HG03135 (cell line): ENCODE measurements at regions not wholly inside any gene's neighbourhood (a gene's known extent, or its start where the extent isn't known, plus 50 kb on each side); places are given as distances from the start of the nearest gene placed in this dataset.

Source experiments
- ATAC-seq: cut with Tn5 transposase; IDR thresholded peaks from one replicate; pipeline ENCODE4 v1.9.1; 2021; ENCODE audit warnings: mild to moderate bottlenecking, moderate library complexity; ENCODE audit not compliant: unreplicated experiment

GRCh38 chrX:9147726-9148125 is 113.8 kb upstream of the FAM9B start:
- no peak for ATAC-seq

- no peak for ATAC-seq
Measured at GRCh38 chrX:9148615-9149399, 114.9 kb upstream of the FAM9B start.

DNA sequence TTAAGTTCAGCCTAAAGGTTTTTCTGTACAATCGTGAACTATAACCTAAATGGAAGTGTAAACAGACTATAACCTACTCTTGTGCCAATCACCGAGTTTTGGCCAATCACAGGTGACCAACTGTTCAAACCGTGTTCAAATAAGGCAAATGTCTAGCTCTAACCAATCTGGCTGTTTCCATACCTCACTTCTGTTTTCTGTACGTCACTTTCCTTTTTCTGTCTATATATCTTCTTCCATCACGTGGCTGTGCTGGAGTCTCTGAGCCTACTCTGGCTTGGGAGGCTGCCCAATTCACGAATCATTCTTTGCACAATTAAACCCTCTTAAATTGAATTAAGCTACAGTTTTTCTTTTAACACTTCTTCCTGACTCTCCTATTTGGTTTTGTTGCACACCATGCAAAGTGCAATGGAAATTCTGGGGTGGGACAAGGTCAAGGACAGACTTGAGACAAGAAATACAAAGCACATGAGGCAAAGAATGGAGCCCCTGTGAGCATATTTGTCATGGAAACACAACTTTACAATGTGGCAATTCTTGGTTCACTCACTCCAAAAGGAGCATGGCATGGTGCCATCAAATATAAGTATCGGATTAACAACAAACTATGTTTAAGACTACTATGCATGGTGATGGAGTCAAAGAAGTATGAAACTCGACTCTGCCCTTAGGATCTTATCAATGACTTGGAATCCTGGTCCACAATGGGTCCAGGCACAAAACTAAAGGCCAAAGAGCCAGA is 115.7 kb upstream of the FAM9B start:
- no peak for ATAC-seq

DNA sequence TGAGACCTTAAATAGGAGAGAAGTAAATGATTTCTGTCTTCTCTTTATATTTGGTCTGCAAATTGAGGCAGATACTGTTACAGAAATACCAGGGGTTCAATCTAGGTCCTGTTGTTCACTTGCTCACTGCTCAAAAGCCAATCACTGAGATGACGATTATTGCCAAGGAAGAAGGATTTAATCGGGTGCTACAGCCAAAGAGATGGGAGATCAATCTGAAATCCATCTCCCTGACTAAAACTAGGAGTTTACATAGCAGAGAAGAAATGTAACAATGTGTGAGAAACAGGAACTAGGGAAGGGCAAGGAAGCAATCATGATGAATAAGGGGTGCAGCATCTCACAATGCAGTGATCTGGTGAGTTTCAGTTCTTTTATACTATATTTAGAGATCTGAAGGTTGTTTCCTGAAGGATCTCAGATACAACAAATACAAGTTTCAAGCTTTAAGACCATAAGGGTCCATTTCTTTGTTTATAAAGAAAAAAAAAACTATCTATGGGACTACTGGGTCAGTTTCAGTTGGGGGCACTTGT is 117.9 kb upstream of the FAM9B start:
- ATAC-seq, result no peak

DNA sequence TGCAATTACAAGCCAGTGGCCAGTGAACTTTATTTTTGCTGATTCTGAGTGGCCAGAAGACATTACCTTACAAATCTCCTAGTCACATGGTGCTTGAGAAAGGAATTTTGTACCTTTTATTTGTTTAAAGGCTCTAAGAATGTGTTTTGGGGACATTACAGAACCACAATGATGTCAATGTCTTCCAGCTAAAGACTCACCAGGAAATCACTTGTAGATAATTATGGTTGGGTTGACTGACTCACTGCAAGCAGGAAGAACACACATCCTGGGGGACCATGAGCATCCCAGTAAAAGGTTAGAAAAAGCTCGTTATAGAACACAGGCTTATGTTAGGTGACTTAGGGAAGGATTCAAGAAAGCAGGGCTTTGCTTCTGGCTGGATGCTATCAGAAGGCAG is 119.4 kb upstream of the FAM9B start:
- no peak for ATAC-seq

GRCh38 chrX:9158611-9159010 is 124.7 kb upstream of the FAM9B start:
- ATAC-seq, result no peak

DNA sequence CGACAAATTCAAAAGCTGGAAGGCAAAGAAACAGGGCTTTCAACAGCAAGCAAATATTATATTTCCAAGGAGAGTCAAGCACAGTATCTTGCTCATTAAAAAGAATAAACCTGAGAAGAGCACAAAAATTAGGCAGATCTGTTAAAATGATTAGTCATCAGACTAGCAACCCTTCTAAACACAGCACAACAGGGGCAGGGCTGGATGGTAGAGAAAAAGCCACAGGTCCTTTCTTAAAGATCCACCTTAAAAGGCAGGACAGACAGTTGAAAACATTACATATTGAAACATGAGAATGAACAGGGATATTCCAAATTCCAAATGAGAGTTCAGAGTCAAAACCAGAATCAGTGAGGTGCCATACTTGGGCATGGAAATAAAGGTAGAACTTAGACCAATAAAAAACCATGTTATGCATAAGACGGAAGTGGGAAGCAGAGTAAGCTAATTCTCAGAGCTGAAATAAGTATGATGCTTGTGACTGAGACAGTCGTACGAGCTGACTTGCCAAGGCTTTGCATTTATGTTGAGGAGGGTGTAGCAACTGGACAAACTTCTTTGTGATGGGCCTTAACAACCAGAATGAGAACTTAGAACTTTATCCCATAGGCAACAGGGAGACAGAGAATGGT is 126.9 kb upstream of the FAM9B start:
- ATAC-seq, result no peak

GRCh38 chrX:9162698-9163097 is 128.8 kb upstream of the FAM9B start:
- ATAC-seq, result no peak

DNA sequence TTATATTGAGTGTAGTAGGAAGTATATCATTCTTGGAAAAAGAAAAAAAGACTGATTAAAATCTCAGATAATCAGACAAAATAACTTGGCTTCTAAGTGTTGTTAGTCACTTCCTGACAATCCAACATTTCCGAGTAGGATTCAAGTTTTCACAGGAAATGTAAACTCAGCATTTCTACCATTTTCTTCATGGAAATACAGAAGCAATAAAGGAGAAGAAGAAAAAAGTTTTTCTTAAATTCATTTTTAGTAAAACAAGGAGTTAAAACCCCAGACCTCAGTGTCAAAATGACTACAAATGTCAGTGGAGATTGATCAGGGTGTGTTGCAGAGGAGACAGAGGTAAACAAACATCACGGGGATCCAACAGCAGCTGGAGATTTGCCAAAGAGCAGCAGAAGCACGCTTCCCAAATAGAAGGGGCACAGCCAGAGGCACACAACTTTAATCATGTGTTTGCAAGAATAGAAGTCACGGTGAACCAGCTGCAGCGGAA is 129.3 kb upstream of the FAM9B start:
- ATAC-seq, result no peak

DNA sequence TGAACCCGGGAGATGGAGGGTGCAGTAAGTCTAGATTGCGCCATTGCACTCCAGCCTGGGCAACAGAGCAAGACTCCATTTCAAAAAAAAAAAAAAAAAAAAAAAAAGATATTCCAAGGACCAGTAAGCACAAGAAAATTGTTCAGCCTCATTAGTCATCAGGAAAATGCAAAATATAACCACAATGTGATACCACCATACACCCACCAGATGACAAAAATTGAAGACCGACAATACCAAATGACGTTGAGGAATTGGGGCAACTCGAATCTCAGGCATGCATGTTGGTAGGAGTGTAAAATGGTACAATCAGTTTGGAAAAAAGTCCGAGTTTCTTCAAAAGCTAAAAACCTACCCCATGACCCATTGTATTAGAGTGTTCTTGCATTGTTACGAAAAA is 130.2 kb upstream of the FAM9B start:
- ATAC-seq, result no peak

DNA sequence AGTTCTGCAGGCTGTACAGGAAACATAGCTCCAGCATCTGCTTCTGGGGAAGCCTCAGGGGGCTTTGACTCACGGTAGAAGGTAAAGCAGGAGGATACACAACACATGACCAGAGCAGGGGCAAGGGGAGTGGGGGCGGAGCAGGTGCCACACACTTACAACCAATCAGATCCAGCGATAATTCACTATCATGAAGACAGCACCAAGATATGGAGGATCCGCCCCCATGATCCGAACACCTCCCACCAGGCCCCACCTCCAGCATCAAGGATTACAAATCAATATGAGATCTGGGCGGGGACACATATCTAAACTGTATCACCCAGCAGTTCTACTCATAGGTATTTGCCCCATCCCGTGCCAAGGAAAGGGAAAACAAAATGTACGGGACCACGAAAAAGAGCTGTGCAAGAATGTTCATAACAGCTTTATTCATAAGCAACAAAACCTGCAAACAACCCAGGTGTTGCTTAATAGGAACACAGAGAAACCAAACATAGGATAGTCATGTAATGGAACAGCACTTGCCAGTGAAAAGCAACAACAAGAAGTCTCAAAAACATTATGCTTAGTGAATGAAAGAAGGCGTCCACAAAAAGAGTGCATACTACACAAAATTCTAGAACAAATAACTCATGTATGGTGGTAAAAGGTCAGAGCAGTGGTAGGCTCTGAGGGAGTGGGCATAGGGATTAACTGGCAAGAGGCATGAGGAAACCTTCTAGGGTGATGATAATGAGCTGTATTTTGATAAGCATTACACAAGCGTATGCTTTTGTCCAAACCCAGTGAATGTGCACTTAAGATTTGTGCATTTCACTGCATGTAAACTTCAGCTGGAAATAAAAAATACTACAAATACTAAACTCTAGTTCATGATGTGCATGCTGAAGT is 130.9 kb upstream of the FAM9B start:
- ATAC-seq, result no peak

DNA sequence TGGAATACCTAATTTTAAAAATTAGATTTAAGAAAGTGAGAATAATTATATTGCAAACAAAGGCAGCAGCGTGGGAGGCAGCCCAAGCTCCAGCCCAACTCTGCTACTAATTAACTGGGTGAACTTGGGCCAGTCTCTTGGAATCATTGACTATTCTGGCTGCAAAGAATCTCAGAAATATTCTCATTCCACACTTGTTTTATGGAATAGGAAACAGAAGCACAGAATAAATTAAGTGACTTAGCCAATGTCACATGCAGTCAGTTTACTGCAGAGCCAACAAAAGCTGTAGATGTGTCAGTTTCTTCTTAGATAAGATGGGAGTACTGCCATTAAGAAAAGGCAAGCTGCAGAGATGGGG is 132.6 kb upstream of the FAM9B start:
- ATAC-seq, result no peak

DNA sequence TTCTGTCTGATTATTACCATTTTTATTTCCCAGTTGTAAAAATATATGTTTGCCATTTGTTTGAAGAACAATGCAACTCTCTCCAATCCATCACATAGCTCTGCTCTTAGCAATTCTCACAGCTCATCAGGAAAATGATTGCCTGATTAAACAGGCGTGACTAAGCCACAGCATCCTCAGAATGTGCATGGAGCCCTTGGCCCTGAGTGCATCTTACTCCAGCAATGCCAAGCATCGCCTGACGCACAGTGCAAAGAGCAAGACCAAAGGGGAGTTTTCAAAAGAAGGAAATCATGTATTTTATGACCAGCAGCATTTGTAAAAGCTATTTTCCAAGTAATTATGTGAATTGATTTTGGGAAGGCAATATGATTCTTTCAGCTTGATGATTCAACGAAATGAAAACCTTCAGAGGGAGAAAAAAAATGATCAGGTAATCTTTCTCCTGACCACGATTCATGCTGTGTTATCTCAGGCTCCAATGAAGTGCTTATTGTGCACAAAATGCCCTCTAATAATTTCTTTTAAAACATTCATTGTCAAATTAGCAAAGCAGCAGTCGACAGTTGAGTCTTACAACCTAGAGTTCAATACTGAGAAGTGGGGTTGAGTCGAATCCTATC is 138.0 kb upstream of the FAM9B start:
- ATAC-seq, result no peak

DNA sequence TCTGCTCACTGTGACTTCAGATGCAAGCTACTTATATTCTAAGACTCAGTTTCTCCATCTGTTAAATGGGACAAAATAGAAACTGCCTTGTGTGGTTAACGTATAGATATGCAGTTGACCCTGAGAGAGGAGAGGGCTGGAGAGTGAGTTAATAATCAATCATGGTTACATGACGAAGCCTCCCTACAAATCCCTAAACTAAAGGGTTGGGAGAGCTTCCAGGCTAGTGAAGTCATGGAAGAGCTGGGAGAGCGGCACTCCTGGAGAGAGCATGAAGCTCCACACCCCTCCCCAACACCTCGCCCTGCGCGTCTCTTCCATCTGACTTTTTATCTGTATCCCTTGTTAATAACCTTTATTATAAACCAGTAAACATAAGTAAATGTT is 138.5 kb upstream of the FAM9B start:
- no peak for ATAC-seq

GRCh38 chrX:9180623-9181022 is 146.7 kb upstream of the FAM9B start:
- no peak for ATAC-seq

GRCh38 chrX:9182041-9182440 is 148.1 kb upstream of the FAM9B start:
- ATAC-seq, result no peak

DNA sequence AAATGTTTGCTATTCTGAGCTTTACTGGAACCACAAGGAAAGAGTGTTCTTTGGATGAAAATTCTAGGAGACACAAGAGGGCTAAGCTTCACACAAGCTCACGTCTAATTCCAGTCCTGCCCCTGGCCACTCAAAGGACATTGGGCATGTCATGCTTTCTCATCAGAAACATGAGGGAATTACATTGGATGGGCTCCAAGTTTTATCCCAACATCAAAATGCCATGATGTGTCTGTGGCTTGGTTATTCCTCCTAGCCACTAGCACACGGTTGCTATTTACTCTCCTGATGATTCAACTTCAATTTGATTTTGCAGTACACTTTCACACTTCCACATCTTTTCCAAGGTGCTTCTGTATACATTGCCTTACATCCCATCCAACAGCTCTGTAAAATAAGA is 149.6 kb upstream of the FAM9B start:
- ATAC-seq, result no peak

GRCh38 chrX:9184211-9184610 is 150.3 kb upstream of the FAM9B start:
- ATAC-seq, result no peak

- ATAC-seq, result no peak
Measured at GRCh38 chrX:9188117-9188516, 154.2 kb upstream of the FAM9B start.

DNA sequence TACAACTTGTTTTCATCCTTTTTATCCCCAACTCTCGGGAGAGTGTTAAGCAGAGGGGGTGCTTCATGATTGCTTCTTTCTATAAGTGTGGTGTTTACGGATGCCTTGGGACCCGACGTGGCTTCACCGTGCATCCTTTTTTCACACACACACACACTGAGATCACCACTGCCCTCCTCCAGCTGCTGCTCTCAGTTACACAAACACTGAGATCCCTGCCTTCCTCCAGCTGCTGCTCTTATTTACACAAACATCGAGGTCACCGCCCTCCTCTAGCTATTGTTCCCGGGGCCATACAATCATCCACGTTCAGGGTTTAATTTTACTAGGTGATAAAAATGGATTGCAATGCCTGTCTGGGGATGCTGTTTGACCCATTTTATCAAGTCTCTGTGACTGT is 155.4 kb upstream of the FAM9B start:
- no peak for ATAC-seq
